ENCODE measurements at regions not wholly inside any gene's neighbourhood (a gene's known extent, or its start where the extent isn't known, plus 50 kb on each side); places are given as distances from the start of the nearest gene placed in this dataset.

GRCh38 chr9:589723-590122 is 251.8 kb upstream of the DMRT1 start:
- TF ChIP-seq, protein P1, sequence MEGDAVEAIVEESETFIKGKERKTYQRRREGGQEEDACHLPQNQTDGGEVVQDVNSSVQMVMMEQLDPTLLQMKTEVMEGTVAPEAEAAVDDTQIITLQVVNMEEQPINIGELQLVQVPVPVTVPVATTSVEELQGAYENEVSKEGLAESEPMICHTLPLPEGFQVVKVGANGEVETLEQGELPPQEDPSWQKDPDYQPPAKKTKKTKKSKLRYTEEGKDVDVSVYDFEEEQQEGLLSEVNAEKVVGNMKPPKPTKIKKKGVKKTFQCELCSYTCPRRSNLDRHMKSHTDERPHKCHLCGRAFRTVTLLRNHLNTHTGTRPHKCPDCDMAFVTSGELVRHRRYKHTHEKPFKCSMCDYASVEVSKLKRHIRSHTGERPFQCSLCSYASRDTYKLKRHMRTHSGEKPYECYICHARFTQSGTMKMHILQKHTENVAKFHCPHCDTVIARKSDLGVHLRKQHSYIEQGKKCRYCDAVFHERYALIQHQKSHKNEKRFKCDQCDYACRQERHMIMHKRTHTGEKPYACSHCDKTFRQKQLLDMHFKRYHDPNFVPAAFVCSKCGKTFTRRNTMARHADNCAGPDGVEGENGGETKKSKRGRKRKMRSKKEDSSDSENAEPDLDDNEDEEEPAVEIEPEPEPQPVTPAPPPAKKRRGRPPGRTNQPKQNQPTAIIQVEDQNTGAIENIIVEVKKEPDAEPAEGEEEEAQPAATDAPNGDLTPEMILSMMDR (IDR thresholded peaks at IDR 0.05; ENCODE audit: insufficient read depth, low read length, poor library complexity, severe bottlenecking) = no peak
- no peaks in the 10 kb centered on the region; the same call in 1 of the 2 replicates for H3K27me3 ChIP-seq (replicated peaks; ENCODE audit: control insufficient read depth, insufficient read depth, low read length)
- H3K36me3 ChIP-seq (ENCODE audit: control insufficient read depth, insufficient read depth, low read length) = no peaks in the 10 kb centered on the region
- no peak for DNase-seq (ENCODE audit: extremely low read depth, insufficient read length)
- no peak overlapping the region for H3K4me3 ChIP-seq (replicated peaks; ENCODE audit: low read depth, low read length)

- DNase-seq (ENCODE audit: extremely low read depth, insufficient read length) = no peak
- TF ChIP-seq, protein P1 (IDR thresholded peaks at IDR 0.05; ENCODE audit: insufficient read depth, low read length, poor library complexity, severe bottlenecking) = no peak
- no peak overlapping the region for H3K4me3 ChIP-seq (replicated peaks; ENCODE audit: low read depth, low read length)
- no peaks in the 10 kb centered on the region for H3K36me3 ChIP-seq (ENCODE audit: control insufficient read depth, insufficient read depth, low read length)
- no peaks in the 10 kb centered on the region; the same call in 1 of the 2 replicates for H3K27me3 ChIP-seq (replicated peaks; ENCODE audit: control insufficient read depth, insufficient read depth, low read length)
Observed at GRCh38 chr9:591292-591691, 250.2 kb upstream of the DMRT1 start.

- no peak for DNase-seq (ENCODE audit: extremely low read depth, insufficient read length)
- TF ChIP-seq, protein P1 (IDR thresholded peaks at IDR 0.05; ENCODE audit: insufficient read depth, low read length, poor library complexity, severe bottlenecking) = no peak
- Histone ChIP-seq H3K27me3 (replicated peaks; ENCODE audit: control insufficient read depth, insufficient read depth, low read length) (no peaks in the 10 kb centered on the region; the same call in 1 of the 2 replicates), H3K4me3 (replicated peaks; ENCODE audit: low read depth, low read length) (no peak overlapping the region), H3K36me3 (ENCODE audit: control insufficient read depth, insufficient read depth, low read length) (no peaks in the 10 kb centered on the region)
Observed at GRCh38 chr9:592225-592624, 249.3 kb upstream of the DMRT1 start.

DNA sequence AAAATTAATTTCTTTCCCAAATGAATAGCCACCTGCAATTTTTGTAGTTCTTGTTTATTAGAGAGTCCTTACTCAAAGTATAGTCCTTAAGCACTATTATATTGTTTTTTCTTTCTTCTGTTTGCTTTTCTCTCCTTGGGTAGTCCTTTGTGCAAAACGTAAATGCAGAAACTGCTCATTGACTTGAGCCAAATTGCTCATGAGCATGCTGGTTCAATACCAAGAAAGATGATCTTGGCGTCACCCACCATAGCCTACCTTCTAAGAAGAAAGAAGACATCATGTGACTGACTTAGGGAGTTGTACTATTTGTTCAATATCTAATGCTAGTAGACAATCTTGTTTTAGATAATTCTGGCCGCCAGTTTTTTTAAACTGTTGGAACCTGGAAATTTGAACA is 248.8 kb upstream of the DMRT1 start:
- no peak for DNase-seq (ENCODE audit: extremely low read depth, insufficient read length)
- H3K27me3 ChIP-seq (replicated peaks; ENCODE audit: control insufficient read depth, insufficient read depth, low read length) = no peaks in the 10 kb centered on the region; the same call in 1 of the 2 replicates
- no peaks in the 10 kb centered on the region for H3K36me3 ChIP-seq (ENCODE audit: control insufficient read depth, insufficient read depth, low read length)
- TF ChIP-seq, protein P1 (IDR thresholded peaks at IDR 0.05; ENCODE audit: insufficient read depth, low read length, poor library complexity, severe bottlenecking) = no peak
- H3K4me3 ChIP-seq (replicated peaks; ENCODE audit: low read depth, low read length) = no peak overlapping the region

DNA sequence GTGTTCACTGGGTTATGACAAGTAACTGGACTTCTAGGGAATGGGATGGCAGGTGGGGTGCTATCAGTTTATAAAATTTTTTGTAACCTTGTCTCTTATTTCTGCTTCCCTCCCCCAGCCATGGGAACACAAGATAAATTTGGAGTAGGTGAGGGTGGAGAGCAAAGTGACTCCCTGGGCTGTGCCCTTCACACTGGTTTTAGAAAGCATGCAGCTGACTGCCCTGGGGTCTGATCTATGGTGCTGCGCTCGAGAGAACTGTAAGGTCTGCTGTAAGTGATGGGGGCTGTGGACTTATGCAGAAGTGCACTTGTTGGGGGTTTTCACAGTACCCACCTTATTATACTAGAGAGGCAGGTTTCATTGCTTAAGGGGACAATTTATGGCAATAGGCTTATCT is 247.7 kb upstream of the DMRT1 start:
- DNase-seq (ENCODE audit: extremely low read depth, insufficient read length) = no peak
- no peaks in the 10 kb centered on the region; the same call in 1 of the 2 replicates for H3K27me3 ChIP-seq (replicated peaks; ENCODE audit: control insufficient read depth, insufficient read depth, low read length)
- H3K36me3 ChIP-seq (ENCODE audit: control insufficient read depth, insufficient read depth, low read length) = no peaks in the 10 kb centered on the region
- TF ChIP-seq, protein P1 (IDR thresholded peaks at IDR 0.05; ENCODE audit: insufficient read depth, low read length, poor library complexity, severe bottlenecking) = no peak
- no peak overlapping the region for H3K4me3 ChIP-seq (replicated peaks; ENCODE audit: low read depth, low read length)

DNA sequence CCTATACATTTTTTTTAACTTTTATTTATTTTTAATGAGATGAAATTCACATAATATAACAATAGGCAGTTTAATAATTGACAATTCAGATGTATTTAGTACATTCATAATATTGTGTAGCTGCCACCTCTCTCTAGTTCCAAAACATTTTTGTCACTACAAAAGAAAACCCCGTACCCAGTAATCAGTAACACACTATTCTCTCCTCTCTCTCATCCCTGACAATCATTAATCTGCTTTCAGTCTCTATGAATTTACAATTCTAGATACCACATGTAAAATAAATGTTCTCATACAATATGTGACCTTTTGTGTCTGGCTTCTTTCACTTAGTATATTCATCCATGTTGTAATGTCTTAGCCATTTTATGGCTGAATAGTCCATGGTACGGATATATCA is 244.8 kb upstream of the DMRT1 start:
- H3K4me3 ChIP-seq (replicated peaks; ENCODE audit: low read depth, low read length) = no peak overlapping the region
- H3K27me3 ChIP-seq (replicated peaks; ENCODE audit: control insufficient read depth, insufficient read depth, low read length) = no peaks in the 10 kb centered on the region; the same call in 1 of the 2 replicates
- TF ChIP-seq, protein P1 (IDR thresholded peaks at IDR 0.05; ENCODE audit: insufficient read depth, low read length, poor library complexity, severe bottlenecking) = no peak
- H3K36me3 ChIP-seq (ENCODE audit: control insufficient read depth, insufficient read depth, low read length) = no peaks in the 10 kb centered on the region
- DNase-seq (ENCODE audit: extremely low read depth, insufficient read length) = no peak
